Sigmoid colon (tissue), 4 donors: ENCODE measurements at regions not wholly inside any gene's neighbourhood (a gene's known extent, or its start where the extent isn't known, plus 50 kb on each side); places are given as distances from the start of the nearest gene placed in this dataset.

Experiments
- CTCF ChIP-seq, 4 experiments: fragments of 450-650 bp in 3 of 4; fragments of 200-600 bp in 1 of 4; IDR thresholded peaks; one replicate each; pipeline ENCODE4 v1.5.1; 2016 to 2019; ENCODE audit warnings: antibody characterized with exemption in 4 of 4, mild to moderate bottlenecking in 3 of 4, moderate library complexity in 2 of 4
- POLR2A ChIP-seq, 2 donors: fragments of 450-650 bp; IDR thresholded peaks; one replicate each; pipeline ENCODE4 v1.6.1; 2016; ENCODE audit warnings: antibody characterized with exemption in 2 of 2, mild to moderate bottlenecking in 2 of 2, moderate library complexity in 2 of 2
- POLR2AphosphoS5 ChIP-seq, 4 donors: sonication (generic); formaldehyde crosslinking; IDR thresholded peaks; one replicate each; pipeline ENCODE4 v1.6.1; 2017; ENCODE audit warnings: antibody characterized with exemption in 4 of 4

GRCh38 chr2:238710787-238711186, 137.1 kb upstream of the TWIST2 start:
- TF ChIP-seq POLR2A (IDR thresholded peaks at IDR 0.05) (no peak), POLR2AphosphoS5 (IDR thresholded peaks at IDR 0.05) (no peak), CTCF (IDR thresholded peaks at IDR 0.05) (no peak)
